ENCODE measurements at regions not wholly inside any gene's neighbourhood (a gene's known extent, or its start where the extent isn't known, plus 50 kb on each side); places are given as distances from the start of the nearest gene placed in this dataset.

- H3K27ac ChIP-seq, result no peak overlapping the region
- ChIA-PET CTCF (no interaction called here), POLR2A (ENCODE audit: low non-redundant PET) (no interaction called here)
- no peak for DNase-seq (ENCODE audit: low spot score)
- no peak for TF ChIP-seq CTCF (conservative IDR thresholded peaks at IDR 0.05; ENCODE audit: low read depth)
These were observed 114.8 kb downstream of the RAB18 start for GRCh38 chr10:27618906-27619305.

GRCh38 chr10:27619329-27619728, 115.2 kb downstream of the RAB18 start:
- no peak for DNase-seq (ENCODE audit: low spot score)
- no peak overlapping the region for H3K27ac ChIP-seq
- POLR2A ChIA-PET (ENCODE audit: low non-redundant PET), result no interaction called here
- TF ChIP-seq CTCF (conservative IDR thresholded peaks at IDR 0.05; ENCODE audit: low read depth), result no peak
- CTCF ChIA-PET, result no interaction called here

- no peak overlapping the region for H3K27ac ChIP-seq
- CTCF ChIA-PET, result no interaction called here
- TF ChIP-seq CTCF (conservative IDR thresholded peaks at IDR 0.05; ENCODE audit: low read depth), result no peak
- no peak for DNase-seq (ENCODE audit: low spot score)
- POLR2A ChIA-PET (ENCODE audit: low non-redundant PET), result no interaction called here
These were observed 116.6 kb downstream of the RAB18 start for GRCh38 chr10:27620430-27621397.

GRCh38 chr10:27621461-27621860, 117.4 kb downstream of the RAB18 start:
- DNase-seq (ENCODE audit: low spot score), result no peak
- no peak overlapping the region for H3K27ac ChIP-seq

GRCh38 chr10:27622596-27622995, 118.5 kb downstream of the RAB18 start:
- no peak for TF ChIP-seq CTCF (conservative IDR thresholded peaks at IDR 0.05; ENCODE audit: low read depth)
- CTCF ChIA-PET, result no interaction called here
- POLR2A ChIA-PET (ENCODE audit: low non-redundant PET), result no interaction called here
- H3K27ac ChIP-seq, result no peak overlapping the region
- no peak for DNase-seq (ENCODE audit: low spot score)

More at GRCh38 chr10:27621461-27621860, 117.4 kb downstream of the RAB18 start:
- POLR2A ChIA-PET (ENCODE audit: low non-redundant PET), result no interaction called here
- no peak for TF ChIP-seq CTCF (conservative IDR thresholded peaks at IDR 0.05; ENCODE audit: low read depth)
- CTCF ChIA-PET, result interaction anchor here (0.6 kb wide), 1 partner anchor 147 kb away, joined by 3 read pairs; no protein-coding TSS in a partner anchor
